ENCODE measurements at regions not wholly inside any gene's neighbourhood (a gene's known extent, or its start where the extent isn't known, plus 50 kb on each side); places are given as distances from the start of the nearest gene placed in this dataset.

GRCh38 chr12:105983622-105984320 is 155.0 kb downstream of the NUAK1 start:
- Mint-ChIP-seq H3K9me3 (peaks cover 0 to 2% (median 0%) of the 10 kb centered on the region in 7 donors), H3K27ac (no peak overlapping the region), H3K27me3 (no peaks in the 10 kb centered on the region), H3K4me3 (no peak overlapping the region), H3K4me1 (no peaks in the 10 kb centered on the region), H3K36me3 (no peaks in the 10 kb centered on the region)
- ATAC-seq (ENCODE audit: low read depth in 2 of 2) (no peak), DNase-seq (no peak)
- Histone ChIP-seq H3K36me3 (ENCODE audit: control insufficient read depth, insufficient read depth, low read length) (no peaks in the 10 kb centered on the region), H3K27ac (ENCODE audit: insufficient read depth, low read length, poor library complexity, severe bottlenecking) (no peak overlapping the region), H3K4me1 (ENCODE audit: control insufficient read depth, insufficient read depth, low read length, poor library complexity, severe bottlenecking) (no peaks in the 10 kb centered on the region), H3K4me3 (ENCODE audit: low read depth, low read length) (no peak overlapping the region), H3K27me3 (ENCODE audit: control insufficient read depth, insufficient read depth, low read length) (no peaks in the 10 kb centered on the region), H3K9me3 (ENCODE audit: control insufficient read depth in 2 of 2, low read length in 2 of 2) (no peaks in the 10 kb centered on the region)

- ATAC-seq (ENCODE audit: low read depth in 2 of 2) (no peak), DNase-seq (no peak)
- no peaks in the 10 kb centered on the region for H3K27me3 ChIP-seq (ENCODE audit: control insufficient read depth, insufficient read depth, low read length)
- H3K4me1 ChIP-seq (ENCODE audit: control insufficient read depth, insufficient read depth, low read length, poor library complexity, severe bottlenecking): no peaks in the 10 kb centered on the region
- no peak overlapping the region for H3K27ac Mint-ChIP-seq
- H3K27ac ChIP-seq (ENCODE audit: insufficient read depth, low read length, poor library complexity, severe bottlenecking): no peak overlapping the region
- no peaks in the 10 kb centered on the region for H3K36me3 Mint-ChIP-seq
- no peaks in the 10 kb centered on the region for H3K4me1 Mint-ChIP-seq
- H3K4me3 ChIP-seq (ENCODE audit: low read depth, low read length): no peak overlapping the region
- H3K36me3 ChIP-seq (ENCODE audit: control insufficient read depth, insufficient read depth, low read length): no peaks in the 10 kb centered on the region
- H3K9me3 Mint-ChIP-seq: peaks cover 0 to 6% (median 0%) of the 10 kb centered on the region in 7 donors
- no peaks in the 10 kb centered on the region for H3K9me3 ChIP-seq (ENCODE audit: control insufficient read depth in 2 of 2, low read length in 2 of 2)
- H3K27me3 Mint-ChIP-seq: no peaks in the 10 kb centered on the region
- no peak overlapping the region for H3K4me3 Mint-ChIP-seq
Observed at GRCh38 chr12:105985383-105985782, 153.4 kb downstream of the NUAK1 start.

GRCh38 chr12:105986779-105987684 is 151.7 kb downstream of the NUAK1 start:
- H3K27me3 Mint-ChIP-seq: no peaks in the 10 kb centered on the region
- H3K9me3 Mint-ChIP-seq: peaks cover 0 to 6% (median 0%) of the 10 kb centered on the region in 7 donors
- Histone ChIP-seq H3K9me3 (ENCODE audit: control insufficient read depth in 2 of 2, low read length in 2 of 2) (no peaks in the 10 kb centered on the region), H3K27ac (ENCODE audit: insufficient read depth, low read length, poor library complexity, severe bottlenecking) (no peak overlapping the region), H3K27me3 (ENCODE audit: control insufficient read depth, insufficient read depth, low read length) (no peaks in the 10 kb centered on the region), H3K4me1 (ENCODE audit: control insufficient read depth, insufficient read depth, low read length, poor library complexity, severe bottlenecking) (no peaks in the 10 kb centered on the region), H3K4me3 (ENCODE audit: low read depth, low read length) (no peak overlapping the region), H3K36me3 (ENCODE audit: control insufficient read depth, insufficient read depth, low read length) (no peaks in the 10 kb centered on the region)
- no peak for DNase-seq
- no peak overlapping the region for H3K27ac Mint-ChIP-seq
- H3K4me1 Mint-ChIP-seq: no peaks in the 10 kb centered on the region
- no peak overlapping the region for H3K4me3 Mint-ChIP-seq
- no peak for ATAC-seq (ENCODE audit: low read depth in 2 of 2)
- H3K36me3 Mint-ChIP-seq: no peaks in the 10 kb centered on the region

- H3K27ac Mint-ChIP-seq: no peak overlapping the region
- H3K27ac ChIP-seq (ENCODE audit: insufficient read depth, low read length, poor library complexity, severe bottlenecking): no peak overlapping the region
- no peaks in the 10 kb centered on the region for H3K4me1 ChIP-seq (ENCODE audit: control insufficient read depth, insufficient read depth, low read length, poor library complexity, severe bottlenecking)
- H3K27me3 Mint-ChIP-seq: no peaks in the 10 kb centered on the region
- no peaks in the 10 kb centered on the region for H3K36me3 Mint-ChIP-seq
- H3K27me3 ChIP-seq (ENCODE audit: control insufficient read depth, insufficient read depth, low read length): no peaks in the 10 kb centered on the region
- H3K9me3 Mint-ChIP-seq: peaks cover 0 to 6% (median 0%) of the 10 kb centered on the region in 7 donors
- no peak overlapping the region for H3K4me3 ChIP-seq (ENCODE audit: low read depth, low read length)
- H3K9me3 ChIP-seq (ENCODE audit: control insufficient read depth in 2 of 2, low read length in 2 of 2): no peaks in the 10 kb centered on the region
- no peak overlapping the region for H3K4me3 Mint-ChIP-seq
- ATAC-seq (ENCODE audit: low read depth in 2 of 2) (no peak), DNase-seq (no peak)
- no peaks in the 10 kb centered on the region for H3K4me1 Mint-ChIP-seq
- H3K36me3 ChIP-seq (ENCODE audit: control insufficient read depth, insufficient read depth, low read length): no peaks in the 10 kb centered on the region
Observed at GRCh38 chr12:105987685-105988035, 151.1 kb downstream of the NUAK1 start.

- H3K4me3 Mint-ChIP-seq: no peak overlapping the region
- no peak overlapping the region for H3K4me3 ChIP-seq (ENCODE audit: low read depth, low read length)
- no peak for ATAC-seq (ENCODE audit: low read depth in 2 of 2)
- no peak for DNase-seq
- no peaks in the 10 kb centered on the region for H3K4me1 ChIP-seq (ENCODE audit: control insufficient read depth, insufficient read depth, low read length, poor library complexity, severe bottlenecking)
- no peaks in the 10 kb centered on the region for H3K4me1 Mint-ChIP-seq
- no peaks in the 10 kb centered on the region for H3K36me3 ChIP-seq (ENCODE audit: control insufficient read depth, insufficient read depth, low read length)
- peak overlapping the region in 1 of 3 donors; percentile 64 for H3K27ac Mint-ChIP-seq
- H3K27ac ChIP-seq (ENCODE audit: insufficient read depth, low read length, poor library complexity, severe bottlenecking): no peak overlapping the region
- H3K9me3 ChIP-seq (ENCODE audit: control insufficient read depth in 2 of 2, low read length in 2 of 2): no peaks in the 10 kb centered on the region
- no peaks in the 10 kb centered on the region for H3K27me3 ChIP-seq (ENCODE audit: control insufficient read depth, insufficient read depth, low read length)
- H3K27me3 Mint-ChIP-seq: no peaks in the 10 kb centered on the region
- H3K9me3 Mint-ChIP-seq: peaks cover 0 to 6% (median 0%) of the 10 kb centered on the region in 7 donors
- H3K36me3 Mint-ChIP-seq: no peaks in the 10 kb centered on the region
Observed at GRCh38 chr12:105992849-105993740, 145.7 kb downstream of the NUAK1 start.

- no peaks in the 10 kb centered on the region for H3K4me1 Mint-ChIP-seq
- Histone ChIP-seq H3K36me3 (ENCODE audit: control insufficient read depth, insufficient read depth, low read length) (no peaks in the 10 kb centered on the region), H3K27me3 (ENCODE audit: control insufficient read depth, insufficient read depth, low read length) (no peaks in the 10 kb centered on the region), H3K4me1 (ENCODE audit: control insufficient read depth, insufficient read depth, low read length, poor library complexity, severe bottlenecking) (no peaks in the 10 kb centered on the region), H3K4me3 (ENCODE audit: low read depth, low read length) (no peak overlapping the region), H3K9me3 (ENCODE audit: control insufficient read depth in 2 of 2, low read length in 2 of 2) (no peaks in the 10 kb centered on the region), H3K27ac (ENCODE audit: insufficient read depth, low read length, poor library complexity, severe bottlenecking) (no peak overlapping the region)
- ATAC-seq (ENCODE audit: low read depth in 2 of 2) (no peak), DNase-seq (no peak)
- no peaks in the 10 kb centered on the region for H3K27me3 Mint-ChIP-seq
- H3K27ac Mint-ChIP-seq: no peak overlapping the region
- H3K36me3 Mint-ChIP-seq: no peaks in the 10 kb centered on the region
- peaks cover 0 to 6% (median 0%) of the 10 kb centered on the region in 7 donors for H3K9me3 Mint-ChIP-seq
- no peak overlapping the region for H3K4me3 Mint-ChIP-seq
Observed at GRCh38 chr12:105993766-105994555, 144.8 kb downstream of the NUAK1 start.

- Mint-ChIP-seq H3K27me3 (no peaks in the 10 kb centered on the region), H3K4me3 (no peak overlapping the region), H3K36me3 (no peaks in the 10 kb centered on the region), H3K9me3 (peaks cover 0 to 3% (median 0%) of the 10 kb centered on the region in 7 donors), H3K4me1 (no peaks in the 10 kb centered on the region), H3K27ac (no peak overlapping the region)
- no peak for DNase-seq
- Histone ChIP-seq H3K4me1 (ENCODE audit: control insufficient read depth, insufficient read depth, low read length, poor library complexity, severe bottlenecking) (no peaks in the 10 kb centered on the region), H3K27ac (ENCODE audit: insufficient read depth, low read length, poor library complexity, severe bottlenecking) (no peak overlapping the region), H3K9me3 (ENCODE audit: control insufficient read depth in 2 of 2, low read length in 2 of 2) (no peaks in the 10 kb centered on the region), H3K36me3 (ENCODE audit: control insufficient read depth, insufficient read depth, low read length) (no peaks in the 10 kb centered on the region), H3K4me3 (ENCODE audit: low read depth, low read length) (no peak overlapping the region), H3K27me3 (ENCODE audit: control insufficient read depth, insufficient read depth, low read length) (no peaks in the 10 kb centered on the region)
- no peak for ATAC-seq (ENCODE audit: low read depth in 2 of 2)
Observed at GRCh38 chr12:105995961-105996431, 142.8 kb downstream of the NUAK1 start.

Measured in CD4-positive, CD25-positive, alpha-beta regulatory T cell (primary cell).